ENCODE measurements at regions not wholly inside any gene's neighbourhood (a gene's known extent, or its start where the extent isn't known, plus 50 kb on each side); places are given as distances from the start of the nearest gene placed in this dataset.
"Not testable (repeated sequence)": the region's sequence is repeated elsewhere in the genome, so short reads cannot be mapped to it uniquely, and the experiment has no call there.

DNA sequence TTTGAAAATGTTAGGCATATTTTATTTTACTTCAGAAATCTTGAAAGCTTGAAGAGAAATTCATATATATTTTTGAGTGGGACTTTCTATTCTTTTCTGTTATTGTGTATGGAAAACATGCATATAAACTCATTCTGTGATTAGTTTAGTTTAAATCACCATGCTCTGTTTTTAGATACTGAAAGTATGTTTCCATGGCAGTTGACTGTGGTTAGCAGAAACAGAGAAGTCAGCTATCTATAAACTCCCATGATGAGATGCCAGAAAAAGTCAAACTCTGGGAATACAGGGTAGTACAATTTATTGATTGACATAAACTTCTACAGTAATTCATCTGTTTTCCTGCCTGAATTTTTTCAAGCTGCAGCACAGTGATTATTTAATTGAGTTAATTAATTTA, 905.3 kb upstream of the VRK2 start:
- DNase-seq (ENCODE audit: low read depth in 4 of 4, low spot score in 1 of 4), result no peak

DNA sequence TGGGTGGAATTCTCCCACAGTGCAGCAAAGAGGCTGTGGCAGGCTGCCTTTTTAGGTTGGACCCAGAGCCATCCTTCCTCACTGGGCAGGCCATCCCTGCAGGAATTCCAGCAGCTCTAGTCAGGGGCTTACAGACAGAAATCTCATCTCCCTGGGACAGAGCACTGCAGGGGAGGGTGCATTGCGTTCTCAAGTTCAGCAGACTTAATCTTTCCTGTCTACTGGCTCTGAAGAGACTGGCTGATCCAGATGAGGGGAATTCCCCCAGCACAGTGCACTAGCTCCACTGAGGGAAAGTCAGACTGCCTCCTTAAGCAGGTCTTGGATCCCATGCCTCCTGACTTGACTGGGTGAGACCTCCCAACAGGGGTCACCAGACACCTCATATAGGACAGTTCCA, 899.7 kb upstream of the VRK2 start:
- no peak for DNase-seq (ENCODE audit: low read depth in 4 of 4, low spot score in 1 of 4)

DNA sequence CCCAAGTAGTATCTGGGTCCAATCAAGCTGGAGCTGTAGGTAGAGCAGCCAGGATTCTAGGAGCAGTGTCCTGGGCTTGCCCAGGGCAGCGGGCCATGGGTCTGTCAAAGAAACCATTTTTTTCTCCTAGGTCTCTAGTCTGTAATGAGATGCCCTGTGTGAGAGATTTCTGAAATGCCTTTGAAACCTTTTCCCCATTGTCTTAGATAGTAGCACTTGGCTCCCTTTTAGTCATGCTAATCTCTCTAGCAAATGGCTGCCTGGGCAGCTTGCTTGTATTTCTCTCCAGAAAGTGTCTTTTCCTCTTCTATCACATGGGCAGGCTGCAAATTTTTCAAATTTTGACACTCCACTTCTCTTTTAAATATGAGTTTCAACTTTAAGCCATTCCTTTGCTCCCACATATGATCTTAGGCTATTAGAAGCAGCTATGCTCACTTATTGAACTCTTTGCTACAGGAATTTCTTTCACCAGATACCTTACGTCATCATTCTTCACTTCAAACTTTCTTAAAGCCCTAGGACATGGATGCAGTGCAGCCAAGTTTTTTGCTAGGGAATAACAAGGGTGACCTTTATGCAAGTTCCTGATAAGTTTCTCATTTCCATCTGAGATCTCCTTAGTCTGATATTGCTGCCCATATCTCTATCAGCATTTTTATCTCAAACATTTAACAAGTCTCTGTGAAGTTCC, 890.2 kb upstream of the VRK2 start:
- DNase-seq (ENCODE audit: low read depth in 4 of 4, low spot score in 1 of 4), result no peak

DNA sequence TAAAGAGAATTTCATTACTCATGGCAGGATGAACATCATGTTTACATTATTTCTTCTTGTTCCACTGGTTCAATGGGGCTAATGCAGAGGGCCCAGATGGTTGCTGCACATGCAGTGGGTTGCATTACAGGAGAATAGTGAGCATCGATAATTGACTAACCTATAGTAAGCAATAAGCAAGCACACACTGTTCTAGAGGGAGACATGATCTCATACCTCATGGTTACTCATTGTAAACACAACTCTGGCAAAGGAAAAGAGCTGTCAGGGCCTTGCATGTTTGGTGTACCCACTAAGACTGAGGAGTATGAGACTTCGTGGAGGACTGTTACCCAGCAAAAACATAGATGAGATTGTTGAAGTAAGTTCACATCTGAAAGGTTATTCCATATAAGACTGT, 885.6 kb upstream of the VRK2 start:
- no peak for DNase-seq (ENCODE audit: low read depth in 4 of 4, low spot score in 1 of 4)

DNA sequence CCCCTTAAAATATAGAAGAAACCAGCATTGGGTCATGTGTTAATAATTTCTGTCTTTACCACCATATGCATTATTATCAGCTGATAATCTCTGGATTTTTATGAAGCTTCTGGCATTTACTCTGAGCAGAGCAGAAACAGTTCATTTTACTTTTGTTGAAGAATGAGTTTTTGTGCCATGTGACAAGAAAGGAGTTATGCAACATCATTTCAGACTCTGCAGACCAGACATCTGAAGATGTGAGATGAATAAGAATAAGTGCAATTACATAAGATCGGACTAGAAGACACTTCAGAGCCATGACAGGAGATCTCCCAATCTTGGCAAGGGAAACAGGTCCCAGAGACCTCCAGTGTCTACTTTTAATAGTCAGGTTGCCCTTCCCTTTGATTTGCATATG, 869.4 kb upstream of the VRK2 start:
- DNase-seq (ENCODE audit: low read depth in 4 of 4, low spot score in 1 of 4), result no peak

DNA sequence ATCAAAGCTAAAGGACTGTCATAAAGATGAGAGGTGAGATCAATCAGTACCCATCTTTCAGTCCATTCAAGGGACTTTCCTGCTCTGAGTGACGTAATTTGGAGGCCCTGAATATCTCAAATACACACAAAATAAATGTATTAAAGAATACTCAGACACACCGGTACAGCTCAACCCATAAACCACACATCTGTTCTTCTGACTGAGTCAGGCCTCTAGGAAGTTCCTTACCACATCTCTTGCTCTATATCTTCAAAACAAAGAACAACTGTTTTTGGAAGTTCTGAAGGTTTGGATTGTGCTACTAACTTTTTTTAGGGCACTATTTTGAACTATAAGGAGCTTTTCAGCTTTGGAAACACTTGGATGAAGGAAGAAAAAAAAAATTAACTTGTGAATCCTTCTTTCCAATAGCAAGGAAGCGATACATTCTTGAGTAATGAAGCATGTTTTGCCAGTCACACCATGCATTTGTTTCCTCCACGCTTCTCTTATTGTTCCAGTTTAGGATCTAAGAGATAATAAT, 866.5 kb upstream of the VRK2 start:
- no peak for DNase-seq (ENCODE audit: low read depth in 4 of 4, low spot score in 1 of 4)

DNA sequence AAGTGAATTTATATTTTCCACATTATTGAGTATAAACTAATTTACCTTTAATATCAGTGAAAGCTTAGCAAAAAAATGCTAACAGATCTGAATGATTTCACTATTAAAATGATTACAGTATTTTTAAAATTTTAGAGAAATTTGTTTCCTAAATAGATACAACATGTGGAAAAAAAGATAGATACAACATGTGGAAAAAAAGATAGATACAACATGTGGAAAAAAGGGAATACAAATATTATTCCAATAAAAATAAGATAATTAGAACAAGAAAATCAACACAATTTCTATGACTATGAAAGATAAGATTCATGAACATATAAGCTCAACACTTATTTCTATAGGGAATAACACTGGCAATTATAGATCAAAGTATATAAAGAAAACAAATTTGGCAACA, 865.9 kb upstream of the VRK2 start:
- no peak for DNase-seq (ENCODE audit: low read depth in 4 of 4, low spot score in 1 of 4)

DNA sequence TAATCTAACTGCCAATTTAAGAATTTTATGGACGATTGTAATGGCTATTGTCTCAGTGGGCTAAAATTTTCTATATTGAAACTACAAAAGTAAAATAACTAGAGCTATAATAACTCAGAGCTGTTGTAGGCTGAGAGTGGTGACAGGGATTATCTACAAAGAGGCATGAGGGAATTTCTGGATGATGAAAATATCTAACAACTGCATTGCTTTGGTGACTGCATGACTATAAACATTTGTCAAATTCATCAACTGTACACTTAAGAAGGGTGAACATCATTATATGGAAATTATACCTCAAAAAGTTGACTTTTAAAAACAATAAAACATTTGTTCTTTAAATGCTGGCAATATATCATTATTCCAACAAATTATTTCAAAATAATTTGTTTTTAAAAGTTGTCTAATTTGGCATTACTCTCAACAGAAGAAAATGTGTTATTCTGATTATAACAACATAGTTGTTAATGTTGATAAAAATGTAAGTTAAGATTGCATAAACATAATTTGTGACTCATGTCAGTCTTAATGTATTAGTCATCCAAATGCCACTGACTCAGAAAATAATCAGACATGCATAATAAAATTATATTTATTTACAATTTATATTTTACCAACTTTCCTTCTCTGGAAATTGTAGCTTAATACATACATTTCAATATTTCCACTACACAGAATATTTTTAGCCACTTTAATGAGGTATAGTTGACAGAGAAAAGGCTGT, 865.1 kb upstream of the VRK2 start:
- DNase-seq (ENCODE audit: low read depth in 4 of 4, low spot score in 1 of 4), result no peak

DNA sequence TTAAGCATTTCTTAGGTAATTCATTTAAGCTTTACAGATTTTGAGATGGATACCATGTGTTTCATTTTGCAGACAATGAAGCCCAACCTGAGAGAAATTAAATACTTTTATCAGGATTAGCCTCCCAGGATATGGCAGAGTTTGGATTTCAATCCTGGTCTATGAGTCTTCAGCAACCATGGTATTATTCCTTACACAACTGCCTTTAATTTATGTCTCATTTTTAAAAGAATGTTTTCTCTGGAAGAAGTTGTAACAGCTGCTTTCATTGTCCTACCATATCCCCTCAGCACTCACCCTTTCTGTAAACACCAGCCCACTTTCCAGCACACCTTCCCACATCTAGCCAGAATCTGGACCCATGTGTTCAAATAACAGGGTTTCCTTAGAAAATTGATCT, 863.7 kb upstream of the VRK2 start:
- DNase-seq (ENCODE audit: low read depth in 4 of 4, low spot score in 1 of 4), result no peak

DNA sequence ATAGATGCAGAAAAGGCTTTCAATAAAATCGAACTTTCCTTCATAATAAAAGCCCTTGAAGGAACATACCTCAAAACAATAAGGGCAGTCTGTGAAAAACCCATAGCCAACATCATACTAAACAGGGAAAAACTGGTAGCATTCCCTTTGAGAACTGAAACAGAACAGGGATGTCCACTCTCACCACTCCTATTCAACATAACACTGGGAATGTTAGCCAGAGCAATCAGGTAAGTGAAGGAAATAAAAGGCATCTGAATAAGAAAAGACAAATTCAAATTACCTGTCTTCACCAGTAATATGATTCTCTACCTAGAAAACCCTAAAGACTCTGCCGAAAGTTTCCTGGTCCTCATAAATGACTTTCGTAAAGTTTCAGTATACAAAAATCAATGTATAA, 861.0 kb upstream of the VRK2 start:
- DNase-seq (ENCODE audit: low read depth in 4 of 4, low spot score in 1 of 4), result no peak

DNA sequence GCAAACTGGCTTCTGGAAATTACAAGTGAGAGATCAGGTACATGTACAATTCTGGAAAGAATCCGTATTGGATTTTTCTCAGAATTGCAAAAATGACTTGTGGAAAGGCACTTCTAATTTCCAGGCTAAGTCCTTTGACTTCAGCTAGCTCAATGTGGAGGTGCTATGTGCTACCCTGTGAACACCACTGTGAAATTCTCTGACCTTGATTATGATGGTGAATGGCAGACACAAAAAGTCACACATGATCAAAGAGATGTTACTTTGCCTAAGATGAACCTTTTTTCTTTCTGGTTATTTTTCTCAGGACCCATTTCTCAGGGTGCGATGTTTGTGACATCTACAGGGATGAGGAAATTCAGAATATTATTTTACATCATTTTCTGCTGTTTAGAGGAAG, 856.6 kb upstream of the VRK2 start:
- no peak for DNase-seq (ENCODE audit: low read depth in 4 of 4, low spot score in 1 of 4)

DNA sequence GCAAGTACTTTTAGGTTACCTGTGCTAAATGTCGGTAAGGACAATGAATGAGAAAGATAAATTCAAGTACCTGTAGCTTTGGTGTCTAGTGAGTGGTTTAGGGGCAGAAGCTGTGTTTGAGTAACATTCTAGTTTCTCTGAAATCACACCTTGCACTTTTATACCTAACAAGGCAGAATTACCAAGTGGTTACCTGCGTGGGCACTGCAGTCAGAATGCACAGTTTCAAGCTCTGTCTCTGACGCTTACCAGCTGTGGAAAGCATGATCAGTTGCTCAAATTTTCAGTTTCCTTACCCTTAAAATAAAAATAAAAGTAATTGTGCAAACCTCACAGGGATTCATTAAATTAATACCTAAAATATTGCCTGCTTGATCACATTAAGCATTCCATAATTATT, 846.9 kb upstream of the VRK2 start:
- DNase-seq (ENCODE audit: low read depth in 4 of 4, low spot score in 1 of 4), result no peak

DNA sequence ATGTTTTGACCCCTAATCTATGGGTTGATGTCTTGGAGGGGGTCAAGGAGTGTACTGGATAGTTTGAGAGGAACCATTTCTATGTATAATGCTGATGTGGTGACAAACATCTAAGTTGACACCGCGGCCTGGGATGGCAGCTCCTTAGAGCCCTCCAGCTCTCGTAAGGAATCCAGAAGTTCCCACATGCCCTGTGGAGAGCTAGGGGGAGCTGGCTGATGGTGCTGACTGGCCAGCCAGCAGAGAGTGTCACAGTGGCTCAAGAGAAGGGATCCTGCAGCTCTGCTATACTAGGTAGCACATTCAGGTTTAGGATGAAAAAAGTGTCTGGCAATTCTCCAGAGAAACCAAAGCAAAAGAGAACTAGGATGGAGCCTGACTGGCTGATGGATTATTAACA, 842.2 kb upstream of the VRK2 start:
- no peak for DNase-seq (ENCODE audit: low read depth in 4 of 4, low spot score in 1 of 4)

DNA sequence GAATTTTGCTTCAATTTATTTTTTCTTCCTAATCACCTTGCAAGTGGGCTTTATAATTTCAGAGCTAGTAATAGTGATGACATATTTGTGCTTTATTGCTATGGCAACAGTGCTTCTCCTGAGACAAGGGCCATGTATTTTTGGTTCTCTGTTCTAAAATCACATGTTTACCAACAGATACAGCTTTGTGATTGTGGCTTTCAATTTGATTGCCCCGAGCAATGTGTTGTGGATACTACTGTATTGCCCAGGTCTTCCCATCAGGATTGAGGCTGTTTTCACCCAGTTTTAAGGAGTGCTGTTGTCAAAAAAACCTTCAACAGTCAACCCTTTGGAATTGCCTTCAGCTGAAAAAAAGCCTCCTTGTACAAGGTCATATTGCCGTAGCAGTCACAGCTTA, 841.4 kb upstream of the VRK2 start:
- DNase-seq (ENCODE audit: low read depth in 4 of 4, low spot score in 1 of 4), result no peak

DNA sequence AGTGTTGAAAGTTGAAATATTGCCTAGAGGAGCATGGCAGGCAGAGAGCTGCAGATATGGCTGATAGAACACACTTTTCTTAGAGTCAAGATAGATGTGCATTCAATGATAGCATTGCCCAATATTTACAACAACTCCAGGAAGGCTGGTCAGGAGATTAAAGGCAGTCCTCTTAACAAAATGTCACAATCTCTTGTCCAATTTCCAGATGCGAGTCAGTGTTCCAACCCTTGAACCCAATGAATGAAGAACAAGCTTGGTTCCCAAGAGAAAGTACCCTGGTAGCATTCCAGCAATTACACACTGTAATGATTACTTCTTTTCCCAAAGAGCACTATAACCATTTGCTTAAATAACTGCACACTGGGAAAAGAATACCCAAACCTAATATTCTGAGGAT, 839.4 kb upstream of the VRK2 start:
- no peak for DNase-seq (ENCODE audit: low read depth in 4 of 4, low spot score in 1 of 4)

DNA sequence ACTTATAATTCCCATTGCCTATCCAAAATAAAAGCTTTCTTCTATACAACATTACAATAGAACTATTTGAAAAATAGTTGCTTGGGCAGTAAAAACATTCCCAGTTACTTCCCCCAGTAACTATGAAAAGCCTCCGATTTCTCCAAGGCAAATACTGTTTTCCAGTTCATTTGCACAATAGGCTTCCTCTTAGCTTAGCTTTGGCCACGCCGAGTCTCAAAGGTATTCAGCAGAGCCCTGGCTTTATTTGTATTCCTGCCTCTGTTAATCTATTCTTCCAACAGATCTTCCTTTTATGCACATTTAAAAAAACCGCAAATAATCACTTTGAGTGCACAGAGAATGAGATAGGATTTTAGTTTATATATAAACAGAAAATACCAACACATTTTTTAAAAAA, 836.8 kb upstream of the VRK2 start:
- DNase-seq (ENCODE audit: low read depth in 4 of 4, low spot score in 1 of 4), result no peak

DNA sequence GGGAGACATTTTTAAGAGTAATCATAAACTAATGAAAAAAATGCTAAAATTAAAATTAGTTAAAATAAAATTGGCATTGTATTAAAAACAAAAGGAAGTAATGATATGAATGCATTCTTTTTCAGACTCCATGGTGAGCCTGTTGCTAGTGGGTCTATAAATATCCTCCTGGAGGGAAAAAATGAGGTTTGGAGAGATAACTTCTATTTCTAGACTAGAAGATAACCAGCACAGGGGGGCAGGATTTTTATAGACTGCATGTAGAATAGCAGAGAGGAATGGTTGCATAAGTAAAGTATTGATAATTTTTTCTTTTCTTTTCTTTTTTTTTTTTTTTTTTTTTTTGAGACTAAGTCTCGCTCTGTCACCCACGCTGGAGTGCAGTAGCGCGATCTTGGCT, 835.8 kb upstream of the VRK2 start:
- no peak for DNase-seq (ENCODE audit: low read depth in 4 of 4, low spot score in 1 of 4)

DNA sequence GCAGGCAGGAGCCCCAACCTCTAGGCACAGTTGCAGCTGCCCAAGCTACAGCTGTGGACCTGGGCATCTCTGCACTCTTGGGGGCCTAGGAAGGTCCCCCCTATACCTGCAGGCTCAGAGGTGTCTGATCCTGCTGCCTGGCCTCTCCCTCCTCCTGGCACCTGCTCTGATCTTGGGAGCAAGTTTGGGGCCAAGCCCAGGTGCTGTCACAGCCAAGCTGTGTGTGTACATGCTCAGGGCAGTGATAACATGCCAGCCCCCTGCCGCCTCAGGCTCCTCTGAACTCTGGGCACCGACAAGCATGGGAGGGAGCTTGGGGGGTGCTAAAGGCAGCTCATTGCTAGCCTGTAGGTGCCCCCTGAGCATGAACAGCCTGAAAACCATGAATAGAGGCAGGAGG, 829.6 kb upstream of the VRK2 start:
- no peak for DNase-seq (ENCODE audit: low read depth in 4 of 4, low spot score in 1 of 4)

DNA sequence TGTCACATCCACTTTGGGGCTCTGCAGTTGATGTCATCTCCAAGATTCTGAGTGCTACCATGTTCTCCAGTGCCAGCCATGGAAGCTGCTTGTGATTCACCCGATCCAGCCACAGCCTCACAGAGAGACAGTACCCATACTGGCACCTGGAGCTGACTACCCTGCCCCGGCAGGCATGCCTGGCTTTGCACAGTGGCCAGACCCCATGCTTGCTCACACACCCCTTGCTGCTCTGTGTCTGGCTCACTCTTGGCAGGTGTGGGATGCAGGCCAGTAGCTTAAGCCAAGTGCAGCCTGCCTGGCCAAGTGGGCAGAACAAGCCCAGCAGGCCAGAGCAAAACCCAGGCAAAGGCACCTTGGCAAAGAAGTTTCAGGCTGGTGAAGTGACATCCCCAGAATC, 828.4 kb upstream of the VRK2 start:
- DNase-seq (ENCODE audit: low read depth in 4 of 4, low spot score in 1 of 4), result no peak

DNA sequence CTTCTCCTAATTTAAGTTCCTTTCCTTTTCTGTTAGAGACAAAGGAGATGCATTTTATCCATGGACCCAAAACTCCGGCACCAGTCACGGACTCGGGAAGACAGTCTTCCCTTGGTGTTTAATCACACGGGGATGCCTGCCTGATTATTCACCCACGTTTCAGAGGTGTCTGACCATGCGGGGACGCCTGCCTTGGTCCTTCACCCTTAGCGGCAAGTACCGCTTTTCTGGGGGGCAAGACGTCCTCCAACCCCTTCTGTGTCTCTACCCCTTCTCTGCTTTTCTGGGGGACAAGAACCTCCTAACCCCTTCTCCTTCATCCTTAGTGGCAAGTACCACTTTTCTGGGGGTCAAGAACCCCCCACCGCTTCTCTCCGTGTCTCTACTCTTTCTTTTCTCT, 816.9 kb upstream of the VRK2 start:
- DNase-seq (ENCODE audit: low read depth in 4 of 4, low spot score in 1 of 4), result not testable (repeated sequence)

DNA sequence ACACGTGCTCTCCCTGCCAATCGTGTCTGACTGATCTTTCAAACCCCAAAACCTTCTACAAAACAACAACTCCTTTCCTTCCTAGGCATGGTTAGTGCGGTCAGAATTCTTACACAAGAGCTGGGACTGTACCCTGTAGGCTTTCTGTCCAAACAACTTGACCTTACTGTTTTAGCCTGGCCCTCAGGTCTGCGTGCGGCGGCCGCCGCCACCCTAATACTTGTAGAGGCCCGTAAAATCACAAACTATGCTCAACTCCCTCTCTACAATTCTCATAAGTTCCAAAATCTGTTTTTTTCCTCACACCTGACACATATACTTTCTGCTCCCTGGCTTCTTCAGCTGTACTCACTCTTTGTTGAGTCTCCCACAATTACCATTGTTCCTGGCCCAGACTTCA, 814.3 kb upstream of the VRK2 start:
- DNase-seq (ENCODE audit: low read depth in 4 of 4, low spot score in 1 of 4), result not testable (repeated sequence)

DNA sequence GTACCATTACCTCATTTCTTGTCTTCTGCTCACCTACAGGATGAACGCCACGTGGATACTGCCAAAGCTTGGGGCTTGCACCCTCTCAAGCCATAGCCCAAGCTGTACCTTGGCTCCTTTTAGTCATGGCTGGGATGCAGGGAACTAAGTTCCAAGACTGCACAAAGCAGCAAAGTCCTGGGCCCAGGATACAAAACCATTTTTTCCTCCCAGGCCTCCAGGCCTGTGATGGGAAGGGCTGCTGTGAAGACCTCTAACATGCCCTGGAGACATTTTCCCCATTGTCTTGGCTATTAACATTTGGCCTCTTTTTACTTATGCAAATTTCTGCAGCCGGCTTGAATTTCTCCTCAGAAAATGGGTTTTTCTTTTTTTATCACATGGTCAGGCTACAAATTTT, 795.1 kb upstream of the VRK2 start:
- not testable (repeated sequence) for DNase-seq (ENCODE audit: low read depth in 4 of 4, low spot score in 1 of 4)

DNA sequence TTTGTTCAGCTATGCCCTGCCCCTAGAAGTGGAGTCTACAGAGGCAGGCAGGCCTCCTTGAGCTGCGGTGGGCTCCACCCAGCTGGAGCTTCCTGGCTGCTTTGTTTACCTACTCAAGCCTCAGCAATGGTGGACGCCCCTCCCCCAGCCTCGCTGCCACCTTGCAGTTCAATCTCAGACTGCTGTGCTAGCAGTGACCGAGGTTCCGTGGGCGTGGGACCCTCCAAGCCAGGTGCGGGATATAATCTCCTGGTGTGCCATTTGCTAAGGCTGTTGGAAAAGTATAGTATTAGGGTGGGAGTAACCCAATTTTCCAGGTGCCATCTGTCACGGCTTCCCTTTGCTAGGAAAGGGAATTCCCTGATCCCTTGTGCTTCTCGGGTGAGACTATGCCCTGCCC, 770.2 kb upstream of the VRK2 start:
- not testable (repeated sequence) for DNase-seq (ENCODE audit: low read depth in 4 of 4, low spot score in 1 of 4)

Measured in stimulated activated CD4-positive, alpha-beta T cell treated with anti-CD3 and anti-CD28 coated beads, Interleukin-1b, Interleukin-23, amount 100 ng/mL, for 24 hours (primary cell).